Inflammatory macrophage treated with lipopolysaccharide for 1 hour (primary cell): ENCODE measurements at regions not wholly inside any gene's neighbourhood (a gene's known extent, or its start where the extent isn't known, plus 50 kb on each side); places are given as distances from the start of the nearest gene placed in this dataset.
"Not testable (repeated sequence)": the region's sequence is repeated elsewhere in the genome, so short reads cannot be mapped to it uniquely, and the experiment has no call there.

Source experiments
- DNase-seq, 2 donors: peaks; one replicate each; pipeline ENCODE4 v3.0.0-alpha.2; 2020 to 2022

DNA sequence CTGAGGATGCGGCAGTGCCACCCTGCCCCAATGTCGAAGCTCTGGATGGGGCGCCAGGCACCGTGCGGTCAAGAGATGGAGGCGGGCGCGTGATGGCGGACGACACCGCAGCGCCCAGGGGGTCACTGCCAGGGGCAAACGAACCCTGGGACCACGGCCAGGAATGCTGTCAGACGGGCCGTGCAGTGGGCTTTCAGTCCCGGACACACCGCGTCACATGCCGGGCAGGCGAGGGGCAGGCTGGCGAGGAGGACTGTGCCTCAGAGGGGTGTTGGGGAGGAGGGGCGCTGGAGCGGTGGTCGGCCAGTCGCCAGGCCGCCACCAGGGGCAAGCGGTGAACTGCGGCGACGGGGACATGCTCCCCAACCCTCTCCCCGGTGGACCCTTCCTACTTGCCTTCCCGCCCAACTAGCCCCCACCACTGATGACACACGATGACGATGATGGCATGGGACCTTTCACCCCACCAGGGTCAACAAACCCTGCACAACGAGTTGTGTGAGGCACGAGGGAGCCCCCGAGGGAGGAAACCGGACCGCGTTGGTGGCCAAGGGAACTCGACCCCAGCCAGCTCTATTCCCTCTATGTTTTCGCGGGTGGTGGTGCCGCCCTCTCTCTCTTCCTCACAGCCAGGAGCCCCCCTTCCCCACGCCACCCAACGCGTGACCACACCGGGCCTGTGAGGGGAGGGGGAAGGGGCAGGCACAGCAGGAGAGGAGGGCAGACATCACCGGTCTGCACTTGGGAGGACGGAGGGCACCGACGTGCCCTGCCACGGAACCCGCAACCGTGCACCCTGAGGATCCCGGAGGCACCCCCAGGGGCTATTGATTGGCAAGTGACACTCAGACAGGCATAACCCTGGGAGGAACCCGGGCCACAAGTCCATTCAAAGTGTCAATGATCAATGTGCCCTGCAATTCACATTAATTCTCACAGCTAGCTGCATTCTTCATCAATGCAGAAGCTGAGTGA, 1960.9 kb upstream of the DEFB115 start:
- DNase-seq: no peak

- no peak for DNase-seq
Measured at GRCh38 chr20:29297411-29298270, 1959.8 kb upstream of the DEFB115 start.

GRCh38 chr20:29298271-29298590, 1959.2 kb upstream of the DEFB115 start:
- no peak for DNase-seq

GRCh38 chr20:29298759-29299613, 1958.5 kb upstream of the DEFB115 start:
- no peak for DNase-seq

DNA sequence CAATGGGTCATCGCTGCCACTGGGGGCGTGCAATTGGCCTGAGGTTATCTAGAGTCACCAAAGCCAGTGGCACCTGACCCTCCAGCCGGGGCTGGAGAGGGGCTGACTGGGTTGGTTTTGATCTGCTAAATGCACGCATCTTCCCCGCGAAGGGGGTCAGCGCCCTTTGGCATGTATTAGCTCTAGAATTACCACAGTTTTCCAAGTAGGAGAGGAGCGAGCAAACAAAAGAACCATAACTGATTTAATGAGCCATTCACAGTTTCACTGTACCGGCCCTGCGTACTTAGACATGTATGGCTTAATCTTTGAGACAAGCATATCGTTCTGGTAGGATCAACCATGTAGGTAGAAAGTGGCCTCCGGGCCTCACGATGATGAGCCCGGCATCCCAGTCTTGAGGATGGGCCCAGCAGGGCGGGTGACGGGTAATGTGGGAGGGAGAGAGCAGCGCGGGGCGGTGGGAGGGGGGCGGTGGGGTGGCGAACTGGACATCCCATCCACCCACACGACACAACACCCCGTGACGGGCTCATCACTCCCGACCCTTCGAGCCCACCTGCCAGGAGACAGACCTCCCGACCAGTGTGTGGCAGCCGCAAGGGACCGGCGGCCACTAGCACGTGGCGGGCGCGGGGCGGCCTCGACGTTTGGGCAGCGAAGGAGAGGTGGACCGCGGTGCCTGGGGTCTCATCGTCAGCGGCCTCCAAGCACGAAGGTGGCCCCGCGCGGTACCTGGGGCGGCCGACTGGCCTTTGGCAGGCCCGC, 1957.5 kb upstream of the DEFB115 start:
- no peak for DNase-seq

- DNase-seq: no peak
Measured at GRCh38 chr20:29300579-29301551, 1956.6 kb upstream of the DEFB115 start.

DNA sequence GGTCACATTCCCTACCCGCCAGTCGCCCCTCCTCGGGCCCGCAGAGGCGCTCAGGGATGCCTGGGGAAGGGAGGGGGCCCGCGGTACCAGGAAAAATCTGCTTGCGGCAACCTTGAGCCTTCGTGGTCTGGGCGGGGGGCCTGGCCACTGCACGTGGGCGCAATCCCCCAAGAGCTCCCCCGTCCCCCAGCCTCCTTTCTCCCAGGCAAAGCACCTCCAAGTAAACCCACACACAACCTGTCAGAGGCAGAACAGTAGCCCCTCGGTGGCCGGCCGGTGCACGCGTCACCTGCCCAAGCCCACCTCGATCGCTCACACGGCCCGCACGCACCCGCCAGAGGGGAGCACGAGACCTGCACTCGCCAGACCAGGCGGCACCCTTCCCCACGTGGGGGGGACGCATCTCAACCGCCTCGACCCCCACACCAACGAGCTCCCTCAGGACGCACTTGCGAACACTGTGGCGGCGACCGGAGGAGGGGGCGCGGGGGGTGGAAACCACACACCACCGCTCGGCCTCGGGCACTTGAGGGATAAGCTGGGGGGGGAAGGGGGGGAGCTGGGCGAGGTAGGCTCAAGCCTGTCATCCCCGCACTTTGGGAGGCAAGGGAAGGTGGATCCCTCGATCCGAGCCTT, 1955.7 kb upstream of the DEFB115 start:
- no peak for DNase-seq

GRCh38 chr20:29302979-29303644, 1954.4 kb upstream of the DEFB115 start:
- DNase-seq: no peak

GRCh38 chr20:29306390-29307072, 1950.9 kb upstream of the DEFB115 start:
- no peak for DNase-seq

GRCh38 chr20:29307484-29307883, 1950.0 kb upstream of the DEFB115 start:
- not testable (repeated sequence) for DNase-seq

DNA sequence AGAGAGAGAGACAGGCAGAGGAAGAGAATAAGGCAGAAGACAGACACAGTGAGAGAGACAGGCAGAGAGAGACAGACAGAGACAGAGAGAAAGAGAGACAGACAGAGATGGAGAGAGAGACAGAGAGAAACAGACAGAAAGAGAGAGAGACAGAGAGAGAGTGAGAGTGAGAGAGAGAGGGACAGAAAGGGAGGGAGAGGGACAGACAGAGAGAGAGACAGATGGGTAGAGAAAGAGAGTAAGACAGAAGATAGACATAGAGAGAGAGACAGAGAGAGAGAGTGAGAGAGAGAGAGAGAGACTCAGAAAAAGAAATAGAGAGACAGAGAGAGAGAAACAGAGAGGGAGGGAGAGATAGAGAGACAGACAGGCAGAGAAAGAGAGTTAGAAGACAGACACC, 1948.5 kb upstream of the DEFB115 start:
- DNase-seq: not testable (repeated sequence)

DNA sequence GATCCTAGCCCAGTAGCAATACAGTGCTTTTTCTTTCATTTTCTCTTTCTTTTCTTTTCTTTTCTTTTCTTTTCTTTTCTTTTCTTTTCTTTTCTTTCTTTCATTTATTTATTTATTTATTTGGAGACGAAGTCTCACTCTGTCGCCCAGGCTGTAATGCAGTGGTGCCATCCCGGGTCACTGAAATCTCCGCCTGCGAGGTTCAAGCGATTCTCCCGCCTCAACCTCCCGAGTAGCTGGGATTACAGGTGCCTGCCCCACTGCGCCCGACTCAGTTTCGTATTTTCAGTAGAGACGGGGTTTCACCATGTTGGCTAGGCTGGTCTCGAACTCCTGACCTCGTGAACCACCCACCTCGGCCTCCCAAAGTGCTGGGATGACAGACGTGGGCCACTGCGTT, 1948.0 kb upstream of the DEFB115 start:
- not testable (repeated sequence) for DNase-seq

DNA sequence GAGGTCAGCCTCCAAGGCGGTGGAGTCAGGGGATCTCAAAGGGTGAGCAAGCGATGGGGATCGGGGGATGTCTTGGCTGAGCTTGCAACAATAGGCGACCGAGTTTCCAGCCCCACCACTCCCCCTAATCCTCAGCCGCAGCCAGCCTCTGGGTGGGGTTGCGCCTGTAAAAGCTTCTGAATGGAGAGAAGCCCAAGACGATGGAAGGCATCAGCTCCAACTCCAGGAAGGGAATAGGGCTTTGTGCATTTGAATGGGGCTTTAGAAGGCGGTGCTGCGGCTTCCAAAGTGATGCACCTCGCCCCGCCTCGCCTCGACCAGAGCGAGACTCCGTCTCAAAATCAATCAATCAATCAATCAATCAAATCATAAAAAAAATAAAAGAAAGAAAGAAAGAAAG, 1946.4 kb upstream of the DEFB115 start:
- DNase-seq: not testable (repeated sequence)

- not testable (repeated sequence) for DNase-seq
Measured at GRCh38 chr20:29312679-29313078, 1944.8 kb upstream of the DEFB115 start.

- no peak for DNase-seq
Measured at GRCh38 chr20:29313481-29313880, 1944.0 kb upstream of the DEFB115 start.

DNA sequence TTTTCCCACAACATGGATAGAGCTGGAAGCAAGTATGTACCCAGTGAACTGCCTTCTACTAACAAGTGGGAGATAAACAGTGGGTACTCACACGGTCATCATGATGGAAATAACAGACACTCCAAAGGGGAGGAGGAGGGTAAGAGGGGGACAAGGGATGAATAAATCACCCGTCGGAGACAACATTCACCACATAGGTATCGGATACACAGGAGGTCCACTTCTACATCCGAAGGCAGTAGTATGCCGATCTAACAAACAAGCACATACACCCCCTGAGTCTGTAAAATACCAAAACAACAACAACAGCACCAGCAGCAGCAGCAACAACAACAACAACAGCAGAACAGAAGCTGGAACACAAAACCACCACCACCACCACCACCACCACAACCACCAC, 1943.2 kb upstream of the DEFB115 start:
- DNase-seq: no peak

DNA sequence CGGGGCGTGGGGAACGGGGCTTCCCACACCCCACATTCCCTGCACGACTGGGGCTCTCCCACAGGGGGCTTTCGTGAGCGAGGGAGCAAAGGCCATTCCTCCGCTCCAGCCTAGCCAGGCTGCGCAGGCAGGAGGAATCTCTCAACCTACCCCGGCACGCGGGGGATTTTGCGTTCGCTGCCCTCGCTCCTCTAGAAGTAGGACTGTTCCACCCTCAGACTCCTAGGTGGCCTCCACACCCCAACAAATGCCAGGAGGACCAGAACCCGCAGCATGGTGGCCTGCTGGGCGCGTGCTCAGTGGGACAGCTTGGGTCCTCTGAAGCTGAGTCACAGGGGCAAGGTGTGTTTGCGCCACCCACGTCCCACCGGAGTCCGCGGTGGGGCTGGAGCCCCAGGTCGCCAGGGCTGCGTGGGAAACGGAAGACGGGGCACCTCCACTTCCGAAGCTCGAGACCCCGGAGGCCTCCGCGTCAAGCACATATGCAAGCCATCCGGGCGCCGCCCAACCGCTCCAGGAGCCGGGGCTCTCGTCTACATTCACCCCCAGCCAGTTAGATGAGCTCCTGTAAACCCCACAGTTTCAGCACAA, 1938.5 kb upstream of the DEFB115 start:
- no peak for DNase-seq

GRCh38 chr20:29319725-29320124, 1937.7 kb upstream of the DEFB115 start:
- DNase-seq: no peak
